Stimulated activated CD4-positive, alpha-beta T cell treated with anti-CD3 and anti-CD28 coated beads, Interleukin-4, amount 100 ng/mL, for 24 hours (primary cell): ENCODE measurements at regions not wholly inside any gene's neighbourhood (a gene's known extent, or its start where the extent isn't known, plus 50 kb on each side); places are given as distances from the start of the nearest gene placed in this dataset.

Experiments used
- DNase-seq: peaks from one replicate; pipeline ENCODE4 v3.0.0-alpha.2; 2020

- DNase-seq: peak; percentile 83
Measured at GRCh38 chr3:70550723-70551319, 238.4 kb upstream of the MDFIC2 start.

- DNase-seq: no peak
Measured at GRCh38 chr3:70546679-70547078, 234.2 kb upstream of the MDFIC2 start.

GRCh38 chr3:70543493-70543892 is 231.1 kb upstream of the MDFIC2 start:
- DNase-seq: no peak

GRCh38 chr3:70539908-70540307 is 227.5 kb upstream of the MDFIC2 start:
- no peak for DNase-seq

- no peak for DNase-seq
Measured at GRCh38 chr3:70532806-70533205, 220.4 kb upstream of the MDFIC2 start.

GRCh38 chr3:70531838-70532489 is 219.5 kb upstream of the MDFIC2 start:
- DNase-seq: no peak

DNA sequence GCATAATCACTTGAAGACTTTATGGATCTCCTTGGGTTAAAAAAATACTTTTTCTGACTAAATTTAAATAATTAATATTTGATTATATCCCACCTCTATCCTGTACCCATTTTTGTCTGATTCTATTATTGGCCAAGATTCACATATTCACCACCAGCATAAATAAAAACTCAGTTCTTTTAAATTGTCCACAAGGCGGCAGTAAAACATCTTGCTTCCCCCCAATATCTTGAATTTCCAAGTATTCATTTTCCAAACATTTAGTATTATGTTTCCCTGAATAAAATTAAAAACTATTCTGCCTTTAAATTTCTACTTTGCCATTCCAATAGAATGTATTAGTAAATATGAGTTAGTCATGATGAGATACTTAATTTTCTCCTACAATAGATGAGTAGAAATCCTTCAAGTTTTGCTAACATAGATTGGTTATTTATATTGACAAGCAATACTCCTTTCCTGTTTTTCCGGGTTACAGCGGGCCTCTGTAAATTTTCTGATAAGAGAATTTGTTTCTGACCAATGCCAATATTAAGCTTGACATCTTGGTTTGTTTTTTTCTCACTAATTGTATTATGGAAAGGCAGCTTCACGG is 218.7 kb upstream of the MDFIC2 start:
- DNase-seq: no peak

GRCh38 chr3:70530626-70531025 is 218.2 kb upstream of the MDFIC2 start:
- DNase-seq: no peak

- DNase-seq: no peak
Measured at GRCh38 chr3:70527026-70527425, 214.6 kb upstream of the MDFIC2 start.

- DNase-seq: no peak
Measured at GRCh38 chr3:70519913-70520659, 207.6 kb upstream of the MDFIC2 start.

DNA sequence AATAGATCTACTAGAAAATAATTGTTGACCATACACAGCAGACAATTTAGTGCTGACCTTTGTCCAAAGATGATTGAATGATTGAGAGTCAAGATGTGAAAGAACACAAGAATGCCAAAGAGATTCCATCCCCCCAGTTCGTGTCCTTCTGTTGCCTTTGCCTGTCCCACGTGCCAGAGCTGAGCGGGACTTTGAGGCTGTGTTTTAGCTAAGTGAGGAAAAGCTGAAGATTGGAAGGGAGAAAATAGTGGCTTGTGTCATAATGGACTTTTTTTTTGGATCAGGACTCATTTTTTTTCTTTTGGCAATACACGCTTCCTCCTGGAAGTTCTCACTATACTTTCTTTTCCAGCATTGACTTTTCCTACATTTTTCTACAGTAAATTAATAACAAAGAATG is 206.6 kb upstream of the MDFIC2 start:
- no peak for DNase-seq

DNA sequence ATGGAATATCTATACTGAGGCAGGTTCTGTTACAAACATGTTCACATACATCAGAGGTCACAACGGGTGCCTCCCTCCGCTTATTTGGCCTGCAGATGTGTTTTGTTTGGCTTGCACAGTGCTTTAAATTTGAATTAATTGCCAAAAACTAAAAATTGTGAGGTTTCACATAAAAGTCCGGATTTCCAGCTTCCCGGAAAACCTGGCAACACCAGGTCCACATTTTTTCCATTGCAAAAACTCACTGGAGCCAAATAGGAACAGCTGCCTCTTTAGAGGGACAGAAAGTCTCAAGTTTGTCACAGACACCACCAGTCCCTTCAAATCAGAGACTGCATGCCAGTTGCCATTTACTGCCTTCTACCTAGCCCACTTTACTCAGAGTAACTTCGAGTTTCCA is 205.9 kb upstream of the MDFIC2 start:
- DNase-seq: no peak

GRCh38 chr3:70517124-70517890 is 204.9 kb upstream of the MDFIC2 start:
- no peak for DNase-seq

DNA sequence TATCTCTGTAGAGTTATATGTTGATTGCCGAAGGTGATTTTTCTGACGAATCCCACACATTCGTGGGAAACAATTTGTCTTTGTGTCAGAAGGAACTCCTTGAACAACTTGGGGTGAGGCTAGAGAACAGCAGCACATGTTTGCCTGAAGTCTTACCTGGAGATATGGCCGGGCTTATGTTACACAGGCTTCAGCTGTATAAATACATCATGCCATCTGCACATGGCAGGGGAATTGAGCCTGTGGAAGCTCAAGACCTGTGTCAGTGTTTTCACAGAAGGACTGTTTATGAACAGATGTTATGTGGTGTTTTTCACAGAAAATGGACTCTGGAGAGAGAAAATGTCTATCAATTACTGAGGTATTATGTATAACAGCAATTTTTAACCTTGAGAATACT is 203.6 kb upstream of the MDFIC2 start:
- DNase-seq: no peak

DNA sequence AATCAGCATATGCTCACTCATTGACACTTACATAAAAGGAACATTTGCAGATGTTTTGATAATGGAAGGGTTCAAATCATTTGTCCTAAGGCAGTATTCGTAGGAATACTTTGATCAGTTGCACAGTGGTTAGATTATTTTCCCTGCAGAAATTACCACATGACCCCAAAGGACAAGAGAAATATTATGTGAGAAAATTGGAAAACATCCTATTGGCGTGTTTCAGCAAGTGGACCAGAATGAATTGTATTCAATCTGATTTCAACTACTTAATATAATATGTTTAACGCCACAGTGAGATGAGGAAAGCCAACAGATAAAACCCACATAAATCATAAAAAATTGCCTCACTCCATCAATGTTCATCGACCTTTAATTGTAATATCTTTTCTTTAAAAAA is 195.0 kb upstream of the MDFIC2 start:
- no peak for DNase-seq

DNA sequence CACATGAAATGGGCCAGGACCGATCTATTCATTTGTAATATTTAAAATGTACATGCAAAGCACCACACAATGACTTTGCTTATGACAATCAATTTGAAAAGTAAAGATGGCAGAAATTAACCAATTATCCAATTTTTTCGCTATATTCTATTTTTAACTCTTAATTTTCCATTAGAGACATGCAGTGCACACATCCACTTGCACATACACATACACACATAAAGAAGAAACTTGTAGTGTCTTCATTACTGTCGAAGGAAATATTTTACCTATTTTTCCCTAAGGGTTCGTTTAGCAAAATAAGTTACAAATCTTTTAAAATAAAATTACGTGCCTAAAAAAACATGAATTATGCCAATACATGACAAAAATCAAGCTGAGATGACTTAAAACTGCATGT is 194.3 kb upstream of the MDFIC2 start:
- DNase-seq: no peak

DNA sequence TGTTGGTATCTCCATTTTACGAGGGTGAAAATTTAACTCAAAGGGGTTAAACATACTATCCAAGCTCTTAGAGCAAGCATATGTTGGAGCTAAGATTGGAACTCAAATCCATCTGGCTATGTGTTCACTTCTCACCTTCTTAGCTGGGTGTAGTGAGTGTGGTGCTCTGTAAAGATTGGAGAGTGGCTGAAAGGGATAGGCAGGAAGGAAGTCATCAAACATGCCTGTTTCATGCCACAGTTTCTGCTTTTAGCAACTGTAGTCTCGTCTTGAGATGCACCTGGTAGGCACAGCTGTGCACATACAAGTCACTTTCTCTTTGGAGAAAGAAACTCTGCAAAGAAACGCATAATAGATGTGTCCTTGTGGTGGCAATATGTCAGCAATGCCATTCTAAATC is 189.1 kb upstream of the MDFIC2 start:
- no peak for DNase-seq

- DNase-seq: no peak
Measured at GRCh38 chr3:70488816-70489215, 176.4 kb upstream of the MDFIC2 start.

- no peak for DNase-seq
Measured at GRCh38 chr3:70488131-70488530, 175.7 kb upstream of the MDFIC2 start.

GRCh38 chr3:70486414-70487017 is 174.1 kb upstream of the MDFIC2 start:
- DNase-seq: no peak

GRCh38 chr3:70476174-70476573 is 163.7 kb upstream of the MDFIC2 start:
- no peak for DNase-seq

GRCh38 chr3:70471464-70472342 is 159.3 kb upstream of the MDFIC2 start:
- DNase-seq: no peak
